HG03196 (cell line): ENCODE measurements at regions not wholly inside any gene's neighbourhood (a gene's known extent, or its start where the extent isn't known, plus 50 kb on each side); places are given as distances from the start of the nearest gene placed in this dataset.
"Not testable (repeated sequence)": the region's sequence is repeated elsewhere in the genome, so short reads cannot be mapped to it uniquely, and the experiment has no call there.

Experiments used
- ATAC-seq: cut with Tn5 transposase; IDR thresholded peaks from one replicate; pipeline ENCODE4 v1.9.1; 2021; ENCODE audit not compliant: unreplicated experiment

GRCh38 chr4:34419871-34420270, 1824.4 kb downstream of the ARAP2 start:
- no peak for ATAC-seq

- ATAC-seq: no peak
Measured at GRCh38 chr4:34422472-34423175, 1821.7 kb downstream of the ARAP2 start.

- ATAC-seq: no peak
Measured at GRCh38 chr4:34432706-34433105, 1811.6 kb downstream of the ARAP2 start.

GRCh38 chr4:34434377-34434776, 1809.9 kb downstream of the ARAP2 start:
- not testable (repeated sequence) for ATAC-seq

GRCh38 chr4:34464196-34464595, 1780.1 kb downstream of the ARAP2 start:
- no peak for ATAC-seq

GRCh38 chr4:34466411-34466810, 1777.9 kb downstream of the ARAP2 start:
- ATAC-seq: no peak

- no peak for ATAC-seq
Measured at GRCh38 chr4:34469516-34469915, 1774.8 kb downstream of the ARAP2 start.

- no peak for ATAC-seq
Measured at GRCh38 chr4:34485252-34485651, 1759.1 kb downstream of the ARAP2 start.

GRCh38 chr4:34486461-34487363, 1757.6 kb downstream of the ARAP2 start:
- no peak for ATAC-seq

GRCh38 chr4:34492414-34492813, 1751.9 kb downstream of the ARAP2 start:
- no peak for ATAC-seq

- ATAC-seq: no peak
Measured at GRCh38 chr4:34502086-34502485, 1742.2 kb downstream of the ARAP2 start.

- ATAC-seq: not testable (repeated sequence)
Measured at GRCh38 chr4:34504731-34505130, 1739.6 kb downstream of the ARAP2 start.

- not testable (repeated sequence) for ATAC-seq
Measured at GRCh38 chr4:34506511-34507092, 1737.7 kb downstream of the ARAP2 start.

- ATAC-seq: no peak
Measured at GRCh38 chr4:34512616-34513015, 1731.7 kb downstream of the ARAP2 start.

- ATAC-seq: no peak
Measured at GRCh38 chr4:34516524-34516923, 1727.8 kb downstream of the ARAP2 start.

- no peak for ATAC-seq
Measured at GRCh38 chr4:34534916-34535315, 1709.4 kb downstream of the ARAP2 start.

- ATAC-seq: no peak
Measured at GRCh38 chr4:34566091-34566490, 1678.2 kb downstream of the ARAP2 start.

GRCh38 chr4:34572026-34572425, 1672.3 kb downstream of the ARAP2 start:
- no peak for ATAC-seq

GRCh38 chr4:34615315-34615714, 1629.0 kb downstream of the ARAP2 start:
- no peak for ATAC-seq

GRCh38 chr4:34619531-34620162, 1624.7 kb downstream of the ARAP2 start:
- ATAC-seq: no peak

- ATAC-seq: no peak
Measured at GRCh38 chr4:34628471-34628870, 1615.8 kb downstream of the ARAP2 start.
